IPS-15b (cell line): ENCODE measurements at regions not wholly inside any gene's neighbourhood (a gene's known extent, or its start where the extent isn't known, plus 50 kb on each side); places are given as distances from the start of the nearest gene placed in this dataset.

Experiments
- H3K27me3 ChIP-seq: one replicate; pipeline ENCODE4 v1.6.1; 2013; ENCODE audit warnings: low read length; ENCODE audit not compliant: control insufficient read depth, insufficient read depth
- H3K36me3 ChIP-seq: one replicate; pipeline ENCODE4 v1.6.1; 2013; ENCODE audit warnings: low read length; ENCODE audit not compliant: control insufficient read depth, insufficient read depth
- H3K4me1 ChIP-seq: one replicate; pipeline ENCODE4 v1.6.1; 2013; ENCODE audit warnings: mild to moderate bottlenecking, low read length; ENCODE audit not compliant: control insufficient read depth, insufficient read depth
- H3K4me3 ChIP-seq: one replicate; pipeline ENCODE4 v1.5.1; 2013; ENCODE audit warnings: low read depth, low read length
- H3K9ac ChIP-seq: one replicate; pipeline ENCODE4 v1.6.1; 2013; ENCODE audit warnings: low read depth, mild to moderate bottlenecking, low read length
- H3K9me3 ChIP-seq: one replicate; pipeline ENCODE4 v1.6.1; 2013; ENCODE audit warnings: mild to moderate bottlenecking, low read length; ENCODE audit not compliant: control insufficient read depth, insufficient read depth

DNA sequence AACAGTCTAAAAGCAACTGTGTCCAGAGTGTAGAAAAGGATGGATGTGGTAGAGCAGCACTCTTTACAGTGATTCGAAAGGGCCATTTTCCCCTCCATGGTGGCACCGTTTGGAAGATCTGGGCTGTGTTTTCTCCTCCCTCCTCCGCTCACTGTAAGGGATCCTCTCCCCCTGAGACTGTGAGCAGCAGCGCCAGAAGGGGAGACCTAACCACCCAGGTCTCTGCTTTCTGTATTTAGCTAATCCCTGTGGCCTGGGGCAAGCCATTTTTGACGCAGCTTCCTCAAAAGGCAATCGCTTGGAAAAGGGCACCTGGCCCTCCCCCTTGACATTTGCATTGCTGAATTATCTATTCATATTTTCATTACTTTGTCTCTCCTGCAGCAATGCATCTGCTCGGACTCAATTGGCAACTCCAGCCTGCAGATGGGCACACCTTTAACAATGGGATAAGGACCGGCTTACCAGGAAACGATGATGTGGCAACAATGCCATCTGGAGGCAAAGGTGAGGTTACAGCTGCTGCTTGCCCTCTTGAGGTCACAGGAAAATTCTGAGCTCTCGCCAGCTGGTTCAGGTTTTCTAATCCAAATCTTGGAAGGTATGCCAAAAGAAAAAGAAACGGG is 244.3 kb upstream of the WWC1 start:
- Histone ChIP-seq H3K4me3 (no peak overlapping the region), H3K9me3 (no peaks in the 10 kb centered on the region)

DNA sequence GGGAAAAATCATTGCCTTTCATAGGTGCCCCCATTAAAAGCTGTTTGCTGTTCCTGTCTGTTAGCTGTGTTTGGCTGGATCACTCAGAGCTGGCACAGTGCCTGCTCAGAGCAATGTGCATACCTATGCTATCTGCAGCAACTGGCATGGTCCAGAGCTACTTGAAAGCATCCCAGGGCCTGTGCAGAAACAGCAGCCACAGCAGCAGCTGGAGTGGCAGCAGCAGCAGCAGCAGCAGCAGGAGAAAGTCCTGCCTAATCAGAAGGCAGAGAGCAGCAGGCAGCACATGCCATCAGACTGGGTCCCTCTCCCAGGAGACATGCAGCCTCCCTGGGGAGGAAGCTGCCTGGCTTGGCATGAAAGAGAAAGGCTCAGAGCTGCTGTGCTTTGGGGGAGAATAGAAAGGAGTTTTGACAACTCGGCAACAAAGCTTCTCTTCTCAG is 243.8 kb upstream of the WWC1 start:
- Histone ChIP-seq H3K9ac (peak overlapping the region; percentile 16), H3K4me1 (peaks cover 17% of the 10 kb centered on the region), H3K4me3 (no peak overlapping the region), H3K36me3 (no peaks in the 10 kb centered on the region), H3K9me3 (no peaks in the 10 kb centered on the region), H3K27me3 (no peaks in the 10 kb centered on the region)

More for the DNA sequence above, 244.3 kb upstream of the WWC1 start:
- Histone ChIP-seq H3K4me1 (peaks cover 17% of the 10 kb centered on the region), H3K36me3 (no peaks in the 10 kb centered on the region), H3K9ac (peak overlapping the region; percentile 16), H3K27me3 (no peaks in the 10 kb centered on the region)

DNA sequence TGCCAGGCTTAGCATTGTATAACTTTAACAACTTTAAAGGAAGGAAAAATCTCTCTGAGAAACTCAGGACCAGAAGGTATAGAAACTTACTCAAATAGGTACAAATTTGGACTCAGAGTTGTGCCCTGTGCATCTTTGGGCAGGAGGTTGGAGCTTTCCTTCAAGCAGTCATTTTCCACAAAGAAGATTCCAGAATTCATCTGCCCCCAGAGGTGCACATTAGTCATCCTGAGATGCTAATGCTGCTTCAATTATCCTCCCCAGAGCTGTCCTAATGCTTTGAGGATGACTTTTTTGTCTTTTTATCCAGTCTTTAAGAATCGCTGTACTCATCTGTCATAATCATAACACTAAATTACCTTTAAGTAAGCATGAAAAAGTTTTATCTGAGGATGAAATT is 243.0 kb upstream of the WWC1 start:
- Histone ChIP-seq H3K36me3 (no peaks in the 10 kb centered on the region), H3K9ac (no peak overlapping the region), H3K27me3 (no peaks in the 10 kb centered on the region), H3K4me1 (peaks cover 17% of the 10 kb centered on the region), H3K9me3 (no peaks in the 10 kb centered on the region), H3K4me3 (no peak overlapping the region)

DNA sequence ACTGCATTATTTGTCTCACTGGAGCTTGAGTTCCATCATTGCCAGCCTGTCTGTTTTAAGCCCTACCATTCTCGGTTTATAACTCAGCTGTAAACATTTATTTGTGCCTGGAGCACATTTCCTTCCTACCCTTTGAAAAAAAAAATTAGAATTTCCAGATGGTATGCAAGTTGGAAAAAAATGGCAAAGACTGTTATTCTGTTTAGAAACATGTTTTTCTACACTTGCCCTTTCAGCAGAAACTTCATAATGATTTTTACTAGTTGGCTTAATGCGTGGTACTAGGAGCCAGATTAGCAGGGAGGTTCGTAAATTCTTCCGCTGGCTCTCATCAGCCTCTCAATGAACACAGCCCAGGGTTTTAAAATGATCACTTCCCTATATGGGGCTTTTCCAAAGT is 238.8 kb upstream of the WWC1 start:
- H3K27me3 ChIP-seq: no peaks in the 10 kb centered on the region
- H3K9me3 ChIP-seq: no peaks in the 10 kb centered on the region
- H3K4me1 ChIP-seq: peaks cover 7% of the 10 kb centered on the region
- H3K9ac ChIP-seq: no peak overlapping the region
- H3K4me3 ChIP-seq: no peak overlapping the region
- no peaks in the 10 kb centered on the region for H3K36me3 ChIP-seq

DNA sequence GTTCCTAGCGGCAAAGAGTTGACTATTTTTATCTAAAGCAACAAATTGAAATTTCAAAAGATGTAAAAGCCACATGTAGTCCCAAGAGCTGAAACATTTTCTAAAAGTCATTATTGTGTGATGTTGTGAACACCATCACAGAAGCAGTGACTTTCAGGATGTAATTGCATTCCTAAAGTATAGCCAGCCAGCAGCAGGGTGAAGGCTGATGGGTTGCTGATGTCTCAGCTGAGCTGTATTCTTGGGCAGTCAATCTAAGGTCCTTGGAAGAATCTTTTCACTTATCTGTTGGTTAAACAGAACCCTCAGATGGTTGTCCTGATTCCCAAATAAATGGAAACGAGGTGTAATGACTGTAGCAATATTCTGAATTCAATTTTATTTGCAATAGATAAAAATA is 237.4 kb upstream of the WWC1 start:
- no peaks in the 10 kb centered on the region for H3K27me3 ChIP-seq
- no peaks in the 10 kb centered on the region for H3K36me3 ChIP-seq
- no peaks in the 10 kb centered on the region for H3K4me1 ChIP-seq
- H3K9ac ChIP-seq: no peak overlapping the region
- no peak overlapping the region for H3K4me3 ChIP-seq
- no peaks in the 10 kb centered on the region for H3K9me3 ChIP-seq

DNA sequence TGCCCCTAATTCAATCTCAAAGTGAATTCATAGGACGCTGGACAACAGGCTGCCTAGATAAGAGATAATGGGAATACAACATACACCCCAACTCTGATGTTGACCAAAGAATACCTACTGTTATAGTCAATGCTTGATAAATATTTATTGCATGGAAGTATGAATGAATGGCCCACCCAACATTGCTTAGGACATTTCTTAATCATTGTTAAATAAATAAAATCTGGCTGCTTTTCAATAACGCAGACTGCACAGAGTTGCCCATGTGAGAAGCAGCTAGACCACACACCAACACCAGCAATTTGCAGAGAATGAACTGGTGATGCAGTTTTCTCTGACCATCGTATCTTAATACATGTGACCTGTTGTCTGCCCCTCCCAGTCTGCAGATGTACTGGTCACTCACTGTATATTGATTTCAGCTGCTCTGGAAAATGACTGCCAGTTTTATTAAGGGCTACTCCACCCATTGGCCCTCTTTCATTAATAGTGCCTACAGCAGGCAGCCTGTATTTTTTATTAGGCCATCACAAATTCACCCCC is 236.2 kb upstream of the WWC1 start:
- no peaks in the 10 kb centered on the region for H3K36me3 ChIP-seq
- no peaks in the 10 kb centered on the region for H3K9me3 ChIP-seq
- H3K4me1 ChIP-seq: no peaks in the 10 kb centered on the region
- no peak overlapping the region for H3K4me3 ChIP-seq
- H3K27me3 ChIP-seq: no peaks in the 10 kb centered on the region
- H3K9ac ChIP-seq: no peak overlapping the region

DNA sequence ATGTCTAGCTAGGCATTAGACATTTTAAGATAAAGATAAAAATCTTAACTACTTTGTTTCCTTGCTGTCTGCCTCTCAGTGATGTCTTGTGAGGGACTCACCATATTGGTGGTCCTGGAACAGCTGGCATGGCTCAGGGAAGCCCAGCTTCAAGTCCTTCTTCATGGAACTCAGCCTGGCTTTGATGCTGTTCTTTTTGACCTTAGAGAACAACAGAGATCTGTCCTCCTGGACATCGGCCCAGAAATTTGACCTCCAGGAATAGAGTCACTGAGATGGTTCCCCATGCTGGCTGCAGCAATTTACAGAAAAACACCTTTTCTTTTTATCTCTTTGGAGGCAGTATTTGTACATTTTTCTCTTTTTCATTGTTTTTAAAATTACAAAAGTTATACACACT is 235.5 kb upstream of the WWC1 start:
- H3K9me3 ChIP-seq: no peaks in the 10 kb centered on the region
- no peaks in the 10 kb centered on the region for H3K4me1 ChIP-seq
- H3K9ac ChIP-seq: no peak overlapping the region

DNA sequence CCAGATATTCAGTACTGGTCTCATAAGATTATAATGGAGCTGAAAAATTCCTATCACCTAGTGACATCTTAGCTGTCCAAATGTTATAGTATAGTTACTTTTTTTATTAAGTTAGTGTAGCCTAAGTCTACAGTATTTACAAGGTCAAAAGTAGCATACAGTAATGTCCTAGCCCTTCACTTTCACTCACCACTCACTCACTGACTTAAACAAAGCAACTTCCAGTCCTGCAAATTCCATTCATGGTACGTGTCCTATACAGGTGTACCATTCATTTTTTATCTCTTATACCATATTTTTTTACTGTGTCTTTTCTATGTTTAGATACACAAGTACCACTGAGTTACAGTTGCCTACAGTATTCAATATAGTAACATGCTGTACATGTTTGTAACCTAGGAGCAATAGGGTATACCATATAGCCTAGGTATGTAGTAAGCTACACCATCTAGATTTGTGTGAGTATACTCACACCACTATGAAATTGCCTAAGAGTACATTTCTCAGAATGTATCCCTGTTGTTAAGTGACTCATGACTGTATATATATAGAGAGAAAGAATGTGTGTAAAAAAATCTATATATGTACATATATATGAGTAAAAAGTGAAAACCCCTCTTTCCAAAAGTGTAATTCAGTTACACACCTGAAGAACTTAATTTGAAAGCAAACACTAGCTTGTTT is 234.8 kb upstream of the WWC1 start:
- Histone ChIP-seq H3K36me3 (no peaks in the 10 kb centered on the region), H3K9ac (no peak overlapping the region), H3K4me1 (no peaks in the 10 kb centered on the region), H3K9me3 (no peaks in the 10 kb centered on the region), H3K27me3 (no peaks in the 10 kb centered on the region), H3K4me3 (no peak overlapping the region)

More for the DNA sequence above, 235.5 kb upstream of the WWC1 start:
- H3K36me3 ChIP-seq: no peaks in the 10 kb centered on the region
- H3K4me3 ChIP-seq: no peak overlapping the region
- no peaks in the 10 kb centered on the region for H3K27me3 ChIP-seq

DNA sequence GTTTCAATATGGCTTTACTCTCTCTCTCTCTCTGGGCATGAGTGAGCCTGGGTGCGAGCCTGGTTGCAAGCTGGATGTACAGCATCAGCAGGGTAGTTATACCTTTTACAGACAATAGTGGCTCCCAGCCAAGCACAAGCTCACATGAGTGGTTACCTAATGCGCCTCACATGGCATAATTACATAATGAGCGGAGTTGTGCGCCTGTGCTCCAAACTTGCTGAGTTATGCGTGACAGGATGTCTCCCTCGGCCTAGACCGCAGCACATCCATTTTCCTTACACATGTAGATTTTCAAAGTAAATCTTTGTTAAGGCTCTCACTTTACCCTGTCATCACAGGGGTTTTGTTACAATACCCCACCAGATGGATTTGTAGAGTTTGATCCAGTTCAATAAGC is 233.5 kb upstream of the WWC1 start:
- Histone ChIP-seq H3K36me3 (no peaks in the 10 kb centered on the region), H3K9me3 (no peaks in the 10 kb centered on the region), H3K4me1 (no peaks in the 10 kb centered on the region), H3K4me3 (no peak overlapping the region), H3K9ac (no peak overlapping the region), H3K27me3 (no peaks in the 10 kb centered on the region)

DNA sequence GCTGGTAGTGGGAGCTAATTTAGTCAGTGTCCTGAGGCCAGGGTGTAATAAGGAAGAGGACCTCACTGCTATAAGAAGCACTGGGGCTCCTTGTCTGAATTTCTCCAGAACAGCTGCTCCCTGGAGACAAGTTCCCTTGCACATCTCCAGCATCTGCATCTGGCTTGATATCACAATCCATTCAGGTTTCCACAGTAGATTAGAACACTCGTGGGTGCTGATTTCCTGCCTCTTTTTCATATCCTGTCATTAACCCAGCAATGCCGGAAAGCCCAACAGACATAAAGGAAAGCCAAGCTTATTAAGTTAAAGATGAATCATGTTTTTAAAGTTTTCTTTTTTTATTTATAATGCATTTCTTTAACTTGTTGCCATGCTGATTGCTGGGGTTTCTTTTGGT is 232.3 kb upstream of the WWC1 start:
- Histone ChIP-seq H3K9me3 (no peaks in the 10 kb centered on the region), H3K9ac (no peak overlapping the region), H3K27me3 (no peaks in the 10 kb centered on the region), H3K4me1 (no peaks in the 10 kb centered on the region), H3K4me3 (no peak overlapping the region), H3K36me3 (no peaks in the 10 kb centered on the region)

DNA sequence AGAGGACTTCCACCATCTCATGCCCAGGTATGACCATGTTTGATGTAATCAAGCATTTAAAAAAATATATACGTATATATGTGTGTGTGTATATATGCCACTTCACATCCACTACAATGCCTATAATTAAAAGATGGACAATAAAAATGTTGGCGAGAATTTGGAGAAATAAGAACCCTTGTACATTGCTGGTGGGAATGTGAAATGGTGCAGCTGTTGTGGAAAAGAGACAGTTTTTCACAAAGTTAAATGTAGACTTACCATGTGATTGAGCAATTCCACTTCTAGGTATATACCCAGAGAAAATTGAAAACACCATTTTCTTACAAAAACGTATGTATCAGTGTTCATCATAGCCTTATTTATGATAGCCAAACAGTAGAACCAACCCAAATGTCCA is 229.2 kb upstream of the WWC1 start:
- Histone ChIP-seq H3K4me1 (peaks cover 2% of the 10 kb centered on the region), H3K9me3 (no peaks in the 10 kb centered on the region), H3K9ac (no peak overlapping the region), H3K27me3 (no peaks in the 10 kb centered on the region), H3K4me3 (no peak overlapping the region), H3K36me3 (no peaks in the 10 kb centered on the region)

DNA sequence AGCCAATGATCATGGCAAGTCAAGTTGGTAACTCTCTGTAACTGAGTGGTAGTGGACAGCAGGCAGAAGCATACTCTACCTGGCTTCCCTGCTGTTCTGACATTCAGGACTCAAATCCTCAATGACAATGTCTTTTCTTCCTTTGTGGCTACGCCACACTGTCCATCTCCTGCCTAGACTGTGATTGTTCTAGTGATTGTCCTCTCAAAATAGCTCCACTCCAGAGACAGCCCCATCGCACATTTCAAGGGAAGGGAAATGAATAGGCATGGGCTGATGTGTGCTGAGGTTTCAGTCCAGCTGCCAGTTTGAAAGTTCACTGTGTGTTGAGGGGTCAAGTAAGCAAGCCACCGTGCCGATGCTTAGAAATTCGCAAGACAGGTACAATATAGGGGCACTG is 227.0 kb upstream of the WWC1 start:
- Histone ChIP-seq H3K9me3 (no peaks in the 10 kb centered on the region), H3K4me1 (peaks cover 2% of the 10 kb centered on the region), H3K27me3 (no peaks in the 10 kb centered on the region), H3K36me3 (no peaks in the 10 kb centered on the region), H3K9ac (no peak overlapping the region), H3K4me3 (no peak overlapping the region)
